ACHN (cell line): ENCODE measurements at regions not wholly inside any gene's neighbourhood (a gene's known extent, or its start where the extent isn't known, plus 50 kb on each side); places are given as distances from the start of the nearest gene placed in this dataset.

Experiments
- DNase-seq: peaks from one replicate; pipeline ENCODE4 v3.0.0-alpha.2; 2015
- in situ Hi-C: cut with HindIII; loops from 2 replicates; pipeline ENCODE4 v1.10.0; 2017; ENCODE audit warnings: low sequenced_read_pairs, low pct_ligation_motif_present, low pct_unique_long_range_greater_than_20kb

GRCh38 chr22:33221568-33221967, 163.4 kb upstream of the SYN3 start:
- in situ Hi-C loops: loop anchor here (25.0 kb wide), 1 partner anchor 209 kb away; no protein-coding TSS in a partner anchor
- DNase-seq: no peak

DNA sequence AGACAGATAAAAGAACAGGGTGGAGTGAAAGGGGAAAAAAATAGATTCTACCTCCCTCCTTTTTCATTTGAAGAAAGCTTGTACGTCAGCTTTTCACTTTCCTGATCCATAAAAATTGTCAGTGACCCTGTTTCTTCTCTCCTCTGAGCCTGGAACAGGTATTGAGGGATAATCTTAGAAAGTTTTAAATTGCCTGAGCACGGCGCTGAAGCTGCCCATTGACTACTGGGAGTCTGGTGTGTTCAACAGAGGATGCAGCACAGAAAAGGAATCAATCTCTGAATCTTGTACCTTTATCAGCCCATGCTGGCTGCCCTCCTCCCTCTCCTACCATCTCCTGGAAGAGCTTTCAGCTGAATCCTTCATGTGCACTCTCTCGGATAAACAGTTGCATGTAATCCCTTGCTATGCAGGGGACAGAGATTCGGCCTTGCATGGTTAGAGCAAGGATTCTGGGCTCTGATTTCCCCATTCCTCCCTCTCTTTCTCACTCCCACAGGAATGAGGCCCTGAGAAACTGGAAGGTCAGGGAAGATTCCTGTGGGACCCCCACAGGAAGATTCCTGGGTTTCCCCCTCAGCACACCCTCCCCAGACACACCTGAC, 162.4 kb upstream of the SYN3 start:
- in situ Hi-C loops: loop anchor here (25.0 kb wide), 1 partner anchor 208 kb away; no protein-coding TSS in a partner anchor
- DNase-seq: no peak

DNA sequence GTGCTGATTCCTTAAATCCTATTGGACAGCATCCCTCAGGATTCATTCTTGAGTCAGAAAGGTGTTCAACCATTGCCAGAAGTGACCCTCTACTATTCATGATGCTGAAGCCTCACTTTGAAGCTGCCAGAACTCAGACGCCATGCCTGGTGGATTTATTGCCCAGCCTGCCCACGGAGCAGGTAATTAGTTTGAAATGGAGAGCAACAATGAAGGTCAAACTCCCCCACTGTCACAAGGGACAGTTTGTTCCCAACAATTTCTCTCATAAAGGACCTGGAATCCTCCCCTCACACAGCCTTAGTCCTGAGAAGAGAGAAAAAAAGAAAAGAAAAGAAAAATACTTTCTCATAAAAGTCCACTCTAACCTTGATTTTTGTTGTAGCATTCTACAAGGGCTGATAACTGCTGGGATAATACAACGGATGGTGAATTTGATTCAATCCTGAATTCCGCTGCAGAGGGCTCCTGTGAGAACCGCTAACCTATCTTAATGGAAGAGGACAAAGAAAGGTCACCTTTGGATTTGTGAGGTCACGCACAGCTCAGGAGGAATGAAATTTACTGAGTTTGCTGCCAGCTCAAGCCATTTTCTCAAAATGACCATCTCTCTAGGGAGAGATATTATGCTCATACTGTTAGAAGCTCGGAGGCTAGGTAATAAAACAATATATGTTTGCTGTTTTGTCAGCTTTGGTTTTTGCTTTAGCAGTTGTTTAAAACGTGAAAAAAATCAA, 161.6 kb upstream of the SYN3 start:
- no peak for DNase-seq
- in situ Hi-C loops: loop anchor here (25.0 kb wide), 1 partner anchor 208 kb away; no protein-coding TSS in a partner anchor

GRCh38 chr22:33213383-33214075, 155.3 kb upstream of the SYN3 start:
- in situ Hi-C loops: loop anchor here (25.0 kb wide), 1 partner anchor 201 kb away; no protein-coding TSS in a partner anchor
- no peak for DNase-seq

DNA sequence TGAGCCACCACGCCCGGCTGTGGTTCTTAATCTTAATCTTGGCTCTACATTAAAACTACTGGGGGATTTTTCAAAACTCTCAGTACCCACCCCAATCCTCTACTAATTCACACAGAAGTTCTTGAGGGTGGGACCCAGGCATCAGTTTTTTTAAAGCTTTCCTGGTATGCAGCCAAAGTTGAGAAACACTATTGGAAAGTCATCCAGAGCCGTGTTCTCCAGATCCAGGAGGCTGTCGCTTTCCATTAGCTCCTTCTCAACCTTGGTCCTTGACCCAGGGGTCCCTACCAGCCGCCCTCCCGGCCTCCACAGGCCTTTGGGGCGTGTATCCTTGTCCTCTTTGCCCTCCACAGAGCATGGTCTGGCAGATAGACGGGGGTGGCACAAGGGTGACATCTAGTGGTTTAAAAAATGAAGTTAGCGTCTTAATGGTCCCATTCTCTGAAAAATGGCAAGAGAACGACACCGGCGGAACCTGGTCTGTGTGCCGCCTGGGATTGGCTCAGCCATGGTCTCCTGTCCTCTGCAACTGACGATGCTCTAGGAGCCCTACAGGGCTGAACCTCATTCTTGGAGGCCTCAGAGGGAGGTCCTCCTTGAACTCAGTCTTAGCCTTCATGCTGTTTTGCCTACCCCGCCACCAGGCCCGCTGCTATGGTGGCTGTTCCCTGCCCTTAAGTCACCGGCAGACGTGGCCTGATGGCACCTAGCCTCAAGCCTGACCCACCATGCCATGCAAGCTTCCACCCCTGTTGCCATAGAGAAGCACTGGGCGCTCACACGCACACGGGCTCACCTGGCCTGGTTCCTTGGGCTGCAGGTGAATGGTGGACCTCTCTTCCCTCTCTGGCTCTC, 152.0 kb upstream of the SYN3 start:
- in situ Hi-C loops: loop anchor here (25.0 kb wide), 1 partner anchor 198 kb away; no protein-coding TSS in a partner anchor
- peak; percentile 33 for DNase-seq

DNA sequence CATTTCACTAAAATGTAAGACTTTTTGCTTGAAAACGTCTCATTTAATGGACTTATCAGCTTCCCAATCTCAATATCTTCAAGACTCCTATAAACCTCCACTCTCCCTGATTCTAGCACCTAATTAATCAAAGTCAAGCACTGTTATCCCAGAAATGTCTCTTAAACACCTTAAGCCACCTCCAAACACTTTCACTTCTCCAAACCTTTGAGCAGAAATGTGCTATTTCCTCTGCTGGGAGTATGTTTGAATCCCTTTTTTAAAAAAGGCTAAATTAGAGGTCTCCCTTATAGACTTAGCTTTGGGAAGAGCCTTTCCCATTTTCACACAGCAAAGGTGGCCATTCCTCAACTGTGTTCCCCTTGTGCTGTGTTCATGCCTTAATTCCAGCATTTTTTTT, 146.2 kb upstream of the SYN3 start:
- in situ Hi-C loops: loop anchor here (25.0 kb wide), 1 partner anchor 192 kb away; no protein-coding TSS in a partner anchor
- DNase-seq: no peak

GRCh38 chr22:33202455-33202854, 144.3 kb upstream of the SYN3 start:
- in situ Hi-C loops: loop anchor here (25.0 kb wide), 1 partner anchor 190 kb away; no protein-coding TSS in a partner anchor
- DNase-seq: no peak

DNA sequence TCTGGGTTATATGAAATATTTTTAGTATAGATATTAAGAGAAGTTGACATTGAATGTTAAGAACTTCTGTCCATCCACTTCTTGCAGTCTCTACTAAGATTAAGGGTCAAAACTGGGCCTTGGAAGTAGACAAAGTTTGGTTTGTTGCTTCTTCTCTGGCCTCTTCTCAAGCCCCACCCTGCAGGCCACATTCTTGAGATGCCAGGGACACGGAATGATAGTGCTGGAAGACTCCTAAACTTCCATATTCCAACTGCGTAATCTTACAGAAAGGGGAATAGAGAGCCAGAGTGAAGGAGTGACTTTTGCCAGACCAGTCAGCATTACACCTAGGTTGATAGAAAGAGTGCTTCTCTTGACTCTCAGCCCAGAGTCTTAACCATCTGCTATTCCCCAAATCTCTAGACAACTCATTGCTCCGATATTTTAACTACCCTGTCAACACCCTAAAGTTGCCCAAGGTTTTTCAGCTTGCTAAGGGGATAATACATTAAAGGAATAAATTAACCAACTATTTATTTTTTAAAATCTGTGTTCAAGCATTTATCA, 136.4 kb upstream of the SYN3 start:
- no peak for DNase-seq
- in situ Hi-C loops: no loop called here

DNA sequence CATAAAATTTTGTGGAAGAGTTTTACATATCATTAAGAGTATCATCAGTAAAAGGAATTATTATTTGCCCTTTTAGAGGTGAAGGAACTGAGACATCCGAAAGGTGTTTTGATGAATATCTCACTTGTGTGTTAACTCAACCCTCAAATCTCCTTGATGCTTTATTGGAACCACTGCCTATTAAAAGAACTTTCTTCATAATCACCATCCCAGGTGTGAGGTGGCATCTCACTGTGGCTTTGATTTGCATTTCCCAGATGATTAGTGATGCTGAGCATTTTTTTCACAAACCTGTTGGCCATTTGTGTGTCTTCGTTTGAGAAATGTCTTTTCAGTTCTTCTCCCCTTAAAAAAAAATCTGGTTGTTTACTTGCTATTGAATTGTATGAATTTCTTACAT, 134.0 kb upstream of the SYN3 start:
- in situ Hi-C loops: no loop called here
- no peak for DNase-seq

DNA sequence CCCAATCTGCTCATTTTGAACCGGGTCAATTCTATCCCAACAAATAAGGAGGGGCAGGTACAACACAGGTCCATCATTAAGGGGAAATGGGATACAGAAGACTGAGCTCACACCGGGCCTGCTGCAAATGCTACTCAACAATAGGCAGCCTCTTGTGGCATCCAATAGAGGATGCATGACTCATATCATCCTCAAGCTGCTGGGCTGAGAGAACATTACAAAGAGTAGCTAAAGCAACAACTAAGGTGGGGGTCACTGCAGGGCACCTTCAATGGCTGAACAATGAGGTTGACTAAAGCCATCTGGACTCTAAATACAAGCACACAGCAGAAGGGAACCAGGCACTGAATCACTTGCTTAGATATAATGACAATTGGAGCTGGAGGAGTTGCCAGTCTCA, 130.1 kb upstream of the SYN3 start:
- in situ Hi-C loops: no loop called here
- DNase-seq: no peak

DNA sequence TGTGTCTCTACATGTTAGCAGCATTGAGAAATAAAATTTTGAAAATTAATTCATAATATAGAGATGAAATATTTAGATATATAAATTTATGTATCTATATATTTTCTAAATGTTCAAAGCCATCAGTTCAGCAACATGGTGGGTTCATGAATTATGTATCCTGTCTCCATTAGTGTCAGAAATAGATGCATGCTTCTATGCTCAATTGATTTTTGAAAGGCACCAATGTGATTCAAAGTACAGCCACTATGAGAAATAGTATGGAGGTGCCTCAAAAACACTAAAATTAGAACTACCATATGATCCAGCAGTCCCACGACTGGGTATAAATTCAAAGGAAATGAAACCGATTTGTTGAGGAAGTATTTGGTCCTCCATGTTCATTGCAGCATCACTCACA, 128.6 kb upstream of the SYN3 start:
- in situ Hi-C loops: no loop called here
- no peak for DNase-seq

- no peak for DNase-seq
- in situ Hi-C loops: no loop called here
Observed at GRCh38 chr22:33180356-33180755, 122.2 kb upstream of the SYN3 start.

DNA sequence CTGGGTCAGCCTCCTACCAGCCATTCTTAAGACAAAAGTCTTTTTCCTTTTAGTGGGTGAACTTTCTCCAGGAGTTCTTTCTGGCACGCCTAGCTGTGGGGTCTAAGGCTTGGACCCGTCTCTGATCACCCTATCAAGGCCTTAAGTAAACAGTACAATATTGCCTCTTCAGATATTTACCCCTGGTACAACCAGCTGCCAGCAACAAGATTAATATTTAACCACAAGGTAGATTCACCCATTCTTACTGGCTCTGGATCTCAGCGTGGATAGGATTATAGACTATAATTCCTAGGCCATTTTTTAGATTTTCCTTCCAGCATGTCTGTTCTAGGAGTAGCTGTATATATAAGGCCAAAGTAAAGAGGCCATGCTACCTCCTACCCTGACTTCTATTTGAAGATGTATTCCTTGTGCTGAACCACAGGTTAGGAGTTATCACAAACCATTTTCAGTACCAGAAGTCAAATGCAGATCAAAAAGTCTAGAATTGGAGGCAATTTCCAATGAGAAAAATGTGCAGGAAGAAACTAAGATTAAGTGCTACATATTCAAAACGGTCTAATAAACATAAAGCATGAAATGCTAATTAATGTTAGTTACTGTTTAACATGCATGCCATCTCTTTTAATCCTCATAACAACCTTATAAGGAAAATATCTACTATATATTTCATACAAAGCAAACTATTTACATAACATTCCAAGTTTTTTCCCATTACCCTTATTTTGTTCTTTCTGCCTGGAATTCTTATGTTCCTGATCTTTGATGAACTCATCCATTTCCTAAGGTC, 110.0 kb upstream of the SYN3 start:
- in situ Hi-C loops: no loop called here
- no peak for DNase-seq

GRCh38 chr22:33166206-33166605, 108.0 kb upstream of the SYN3 start:
- in situ Hi-C loops: no loop called here
- DNase-seq: no peak

DNA sequence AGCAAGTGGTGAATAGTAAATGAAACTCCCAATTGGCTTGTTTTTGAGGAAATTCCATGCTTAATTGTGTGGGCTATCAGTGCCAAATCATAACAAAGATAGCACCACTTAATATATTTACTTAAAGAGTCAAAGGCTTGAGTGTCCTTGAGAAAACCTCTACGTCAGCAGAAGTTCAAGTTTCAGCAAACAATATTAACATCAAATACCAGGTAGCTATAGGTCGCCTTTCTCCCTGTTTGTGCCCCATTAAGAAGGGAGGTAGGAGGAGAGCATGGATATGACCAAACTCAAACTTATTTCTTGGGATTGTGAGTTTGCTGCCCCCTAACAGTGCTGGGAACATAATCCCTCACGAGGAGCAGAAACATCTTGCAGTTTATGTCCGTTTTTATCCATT, 105.6 kb upstream of the SYN3 start:
- in situ Hi-C loops: no loop called here
- no peak for DNase-seq

DNA sequence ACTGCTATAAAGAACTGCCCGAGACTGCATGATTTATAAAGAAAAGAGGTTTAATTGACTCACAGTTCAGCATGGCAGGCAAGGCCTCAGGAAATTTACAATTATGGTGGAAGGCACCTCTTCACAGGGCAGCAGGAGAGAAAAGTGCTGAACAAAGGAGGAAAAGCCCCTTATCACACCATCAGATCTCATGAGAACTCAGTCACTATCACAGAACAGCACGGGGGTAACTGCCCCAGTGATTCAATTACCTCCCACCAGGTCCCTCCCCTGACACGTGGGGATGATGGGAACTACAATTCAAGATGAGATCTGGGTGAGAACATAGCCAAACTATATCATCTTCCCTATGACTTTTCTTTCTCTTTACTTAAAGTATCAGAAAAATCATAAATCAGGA, 104.0 kb upstream of the SYN3 start:
- in situ Hi-C loops: no loop called here

GRCh38 chr22:33160525-33160924, 102.3 kb upstream of the SYN3 start:
- in situ Hi-C loops: no loop called here
- no peak for DNase-seq

More for the DNA sequence above, 104.0 kb upstream of the SYN3 start:
- DNase-seq: no peak
